ENCODE measurements at regions not wholly inside any gene's neighbourhood (a gene's known extent, or its start where the extent isn't known, plus 50 kb on each side); places are given as distances from the start of the nearest gene placed in this dataset.

GRCh38 chr3:67745296-67745695 lies 90.9 kb upstream of the SUCLG2 start:
- no peak for DNase-seq

GRCh38 chr3:67744699-67745098 lies 90.3 kb upstream of the SUCLG2 start:
- no peak for DNase-seq

- DNase-seq, result no peak
Measured at GRCh38 chr3:67739851-67740250, 85.4 kb upstream of the SUCLG2 start.

GRCh38 chr3:67737906-67738865 lies 83.8 kb upstream of the SUCLG2 start:
- DNase-seq, result no peak

- DNase-seq, result no peak
Measured at GRCh38 chr3:67737140-67737539, 82.7 kb upstream of the SUCLG2 start.

GRCh38 chr3:67733269-67733950 lies 79.0 kb upstream of the SUCLG2 start:
- DNase-seq, result no peak

- DNase-seq, result no peak
Measured at GRCh38 chr3:67724434-67724833, 70.0 kb upstream of the SUCLG2 start.

- DNase-seq, result no peak
Measured at GRCh38 chr3:67723863-67724262, 69.5 kb upstream of the SUCLG2 start.

GRCh38 chr3:67719333-67719732 lies 64.9 kb upstream of the SUCLG2 start:
- DNase-seq, result no peak

GRCh38 chr3:67715971-67716370 lies 61.6 kb upstream of the SUCLG2 start:
- DNase-seq, result no peak

GRCh38 chr3:67713764-67714469 lies 59.5 kb upstream of the SUCLG2 start:
- no peak for DNase-seq

GRCh38 chr3:67712259-67712658 lies 57.8 kb upstream of the SUCLG2 start:
- no peak for DNase-seq

GRCh38 chr3:67710396-67710795 lies 56.0 kb upstream of the SUCLG2 start:
- no peak for DNase-seq

GRCh38 chr3:67706934-67707333 lies 52.5 kb upstream of the SUCLG2 start:
- no peak for DNase-seq

GRCh38 chr3:67704322-67704721 lies 49.9 kb upstream of the SUCLG2 start:
- no peak for DNase-seq

Measured in NCI-H510A (cell line).